MM.1S (cell line): ENCODE measurements at regions not wholly inside any gene's neighbourhood (a gene's known extent, or its start where the extent isn't known, plus 50 kb on each side); places are given as distances from the start of the nearest gene placed in this dataset.

Experiments used
- DNase-seq: peaks from one replicate; pipeline ENCODE4 v3.0.0-alpha.2; 2015
- H2AFZ ChIP-seq: fragments of 300-600 bp; sonication (generic); 2 replicates; pipeline ENCODE4 v1.6.0; 2016; ENCODE audit warnings: antibody characterized with exemption, low read length
- H3F3A ChIP-seq: fragments of 300-600 bp; sonication (generic); 2 replicates; pipeline ENCODE4 v1.6.1; 2016; ENCODE audit warnings: mild to moderate bottlenecking, antibody characterized with exemption, low read length, moderate library complexity, mixed read lengths; ENCODE audit not compliant: insufficient read depth
- H3K27ac ChIP-seq: fragments of 300-600 bp; sonication (generic); 2 replicates; pipeline ENCODE4 v1.5.1; 2016; ENCODE audit warnings: mild to moderate bottlenecking, low read length
- H3K27me3 ChIP-seq: fragments of 300-600 bp; sonication (generic); replicated peaks from 2 replicates; pipeline ENCODE4 v1.6.0; 2016; ENCODE audit warnings: low read length; ENCODE audit not compliant: insufficient read depth
- H3K36me3 ChIP-seq: fragments of 300-600 bp; sonication (generic); replicated peaks from 2 replicates; pipeline ENCODE4 v1.6.1; 2016; ENCODE audit warnings: mild to moderate bottlenecking, low read length, mixed read lengths; ENCODE audit not compliant: insufficient read depth
- H3K4me1 ChIP-seq: fragments of 300-600 bp; sonication (generic); 2 replicates; pipeline ENCODE4 v1.6.1; 2016; ENCODE audit warnings: low read length, mixed read lengths
- H3K4me2 ChIP-seq: fragments of 300-600 bp; sonication (generic); 2 replicates; pipeline ENCODE4 v1.6.0; 2016; ENCODE audit warnings: low read depth, low read length
- H3K4me3 ChIP-seq: fragments of 300-600 bp; sonication (generic); 2 replicates; pipeline ENCODE4 v1.5.1; 2016; ENCODE audit warnings: low read length, mixed read lengths
- H3K79me2 ChIP-seq: fragments of 300-600 bp; sonication (generic); 2 replicates; pipeline ENCODE4 v1.6.1; 2016; ENCODE audit warnings: mixed run types, low read length, mixed read lengths
- H3K9ac ChIP-seq: fragments of 300-600 bp; sonication (generic); 2 replicates; pipeline ENCODE4 v1.6.1; 2016; ENCODE audit warnings: low read length, mixed read lengths
- H3K9me2 ChIP-seq: fragments of 300-600 bp; sonication (generic); replicated peaks from 2 replicates; pipeline ENCODE4 v1.6.1; 2016; ENCODE audit warnings: mild to moderate bottlenecking, low read length, mixed read lengths; ENCODE audit not compliant: insufficient read depth
- H3K9me3 ChIP-seq: fragments of 300-600 bp; sonication (generic); replicated peaks from 2 replicates; pipeline ENCODE4 v1.6.1; 2016; ENCODE audit warnings: mild to moderate bottlenecking, low read length, mixed read lengths; ENCODE audit not compliant: insufficient read depth
- H4K20me1 ChIP-seq: fragments of 300-600 bp; sonication (generic); 2 replicates; pipeline ENCODE4 v1.6.1; 2016; ENCODE audit warnings: mild to moderate bottlenecking, low read length, moderate library complexity, mixed read lengths; ENCODE audit not compliant: insufficient read depth
- EZH2 ChIP-seq: fragments of 300-600 bp; sonication (generic); optimal IDR thresholded peaks from 2 replicates; pipeline ENCODE3; 2017; ENCODE audit warnings: low read depth, mild to moderate bottlenecking, antibody characterized with exemption, low read length, mixed read lengths
- EZH2phosphoT487 ChIP-seq: fragments of 300-600 bp; sonication (generic); IDR thresholded peaks from 2 replicates; pipeline ENCODE4 v1.6.1; 2018; ENCODE audit warnings: antibody characterized with exemption, low read length
- TF ChIP-seq, protein P1 (sequence below): fragments of 300-600 bp; sonication (generic); IDR thresholded peaks from 2 replicates; pipeline ENCODE4 v1.5.1; 2016; ENCODE audit warnings: antibody characterized with exemption, low read length, mixed read lengths

DNA sequence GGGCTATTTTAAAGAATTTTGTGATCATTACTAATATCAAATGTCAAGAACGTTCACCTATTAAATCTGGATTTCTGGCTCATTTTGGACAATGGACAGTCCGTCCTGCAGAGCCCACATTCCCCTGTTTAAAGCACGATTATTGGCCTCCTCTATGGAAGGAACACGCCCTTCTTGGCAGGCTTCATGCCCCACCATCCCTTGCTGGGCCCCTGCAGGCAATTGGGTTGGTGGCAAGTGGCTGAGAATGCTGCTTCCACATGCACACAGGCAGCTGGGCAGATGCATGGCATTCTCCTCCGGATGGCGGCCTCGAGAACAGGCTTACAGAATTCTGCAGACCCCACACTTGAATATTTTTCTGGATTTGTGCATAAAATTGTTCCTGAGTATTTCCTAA is 305.8 kb upstream of the MKI67 start:
- no peaks in the 10 kb centered on the region for H3K4me1 ChIP-seq
- no peaks in the 10 kb centered on the region for H3K36me3 ChIP-seq
- H3K9ac ChIP-seq = no peak overlapping the region
- no peaks in the 10 kb centered on the region for H4K20me1 ChIP-seq
- no peak overlapping the region for H3K4me2 ChIP-seq
- TF ChIP-seq, protein P1, sequence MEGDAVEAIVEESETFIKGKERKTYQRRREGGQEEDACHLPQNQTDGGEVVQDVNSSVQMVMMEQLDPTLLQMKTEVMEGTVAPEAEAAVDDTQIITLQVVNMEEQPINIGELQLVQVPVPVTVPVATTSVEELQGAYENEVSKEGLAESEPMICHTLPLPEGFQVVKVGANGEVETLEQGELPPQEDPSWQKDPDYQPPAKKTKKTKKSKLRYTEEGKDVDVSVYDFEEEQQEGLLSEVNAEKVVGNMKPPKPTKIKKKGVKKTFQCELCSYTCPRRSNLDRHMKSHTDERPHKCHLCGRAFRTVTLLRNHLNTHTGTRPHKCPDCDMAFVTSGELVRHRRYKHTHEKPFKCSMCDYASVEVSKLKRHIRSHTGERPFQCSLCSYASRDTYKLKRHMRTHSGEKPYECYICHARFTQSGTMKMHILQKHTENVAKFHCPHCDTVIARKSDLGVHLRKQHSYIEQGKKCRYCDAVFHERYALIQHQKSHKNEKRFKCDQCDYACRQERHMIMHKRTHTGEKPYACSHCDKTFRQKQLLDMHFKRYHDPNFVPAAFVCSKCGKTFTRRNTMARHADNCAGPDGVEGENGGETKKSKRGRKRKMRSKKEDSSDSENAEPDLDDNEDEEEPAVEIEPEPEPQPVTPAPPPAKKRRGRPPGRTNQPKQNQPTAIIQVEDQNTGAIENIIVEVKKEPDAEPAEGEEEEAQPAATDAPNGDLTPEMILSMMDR = no peak
- TF ChIP-seq EZH2 (no peak), EZH2phosphoT487 (no peak)
- H3F3A ChIP-seq = no peaks in the 10 kb centered on the region
- H3K27me3 ChIP-seq = peaks cover 21% of the 10 kb centered on the region; the same call in 1 of the 2 replicates
- H3K79me2 ChIP-seq = no peaks in the 10 kb centered on the region
- no peak overlapping the region for H3K27ac ChIP-seq
- DNase-seq = no peak
- H3K4me3 ChIP-seq = no peak overlapping the region
- no peak overlapping the region for H2AFZ ChIP-seq
- no peaks in the 10 kb centered on the region for H3K9me3 ChIP-seq
- no peaks in the 10 kb centered on the region for H3K9me2 ChIP-seq

DNA sequence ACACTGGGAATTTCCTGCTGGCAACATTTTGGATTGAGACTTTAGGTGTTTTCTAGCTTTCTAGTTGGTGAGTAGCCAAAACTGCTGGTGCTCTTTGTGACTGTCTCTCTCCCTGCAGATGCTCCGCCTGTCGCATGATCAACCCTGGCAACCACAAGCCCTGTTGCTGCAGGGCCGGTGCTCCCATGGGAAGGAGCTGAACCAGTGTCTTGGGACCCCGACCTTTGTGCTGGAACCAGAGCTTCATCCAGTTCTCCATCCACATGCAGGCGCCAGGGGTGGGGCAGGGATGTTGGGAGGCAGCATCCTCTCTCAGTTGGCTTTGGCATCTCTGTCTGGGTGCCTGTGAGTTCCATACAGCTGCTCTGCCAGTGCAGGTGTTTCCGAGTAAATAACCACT is 306.2 kb upstream of the MKI67 start:
- H3K27me3 ChIP-seq = peaks cover 21% of the 10 kb centered on the region; the same call in 1 of the 2 replicates
- TF ChIP-seq EZH2phosphoT487 (no peak), EZH2 (no peak)
- TF ChIP-seq, protein P1 = no peak
- no peaks in the 10 kb centered on the region for H3K9me2 ChIP-seq
- H3K4me2 ChIP-seq = no peak overlapping the region
- H3K9ac ChIP-seq = no peak overlapping the region
- no peak overlapping the region for H3K4me3 ChIP-seq
- no peaks in the 10 kb centered on the region for H3K79me2 ChIP-seq
- no peaks in the 10 kb centered on the region for H3K9me3 ChIP-seq
- no peak overlapping the region for H2AFZ ChIP-seq
- H3F3A ChIP-seq = no peaks in the 10 kb centered on the region
- no peaks in the 10 kb centered on the region for H3K4me1 ChIP-seq
- DNase-seq = no peak
- no peak overlapping the region for H3K27ac ChIP-seq
- no peaks in the 10 kb centered on the region for H4K20me1 ChIP-seq
- H3K36me3 ChIP-seq = no peaks in the 10 kb centered on the region

DNA sequence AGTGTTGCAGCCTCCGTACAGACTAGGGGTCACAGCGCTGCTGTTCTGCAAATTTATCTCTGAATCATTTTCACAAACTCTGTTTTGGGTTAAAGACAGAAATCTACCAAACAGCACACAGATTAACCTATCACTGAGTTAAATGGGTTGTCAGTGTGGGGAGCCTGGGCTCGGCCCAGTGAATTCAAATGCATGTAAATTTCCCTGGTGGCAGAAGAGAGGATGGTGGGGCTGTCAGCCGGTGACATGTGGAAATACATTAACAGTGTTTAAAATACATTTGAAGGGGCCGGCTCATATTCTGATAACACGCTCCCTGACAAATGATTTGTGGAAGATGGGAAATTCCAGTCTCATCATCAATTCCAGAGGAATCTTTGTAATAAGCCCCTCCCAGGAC is 309.6 kb upstream of the MKI67 start:
- H3K36me3 ChIP-seq = no peaks in the 10 kb centered on the region
- no peaks in the 10 kb centered on the region for H3K9me2 ChIP-seq
- H3K27me3 ChIP-seq = 0 out of 2 replicates have a peak, but pooled peaks cover 8% of the 10 kb centered on the region
- no peak overlapping the region for H3K4me3 ChIP-seq
- no peaks in the 10 kb centered on the region for H3K4me1 ChIP-seq
- H3K9ac ChIP-seq = no peak overlapping the region
- H4K20me1 ChIP-seq = no peaks in the 10 kb centered on the region
- no peak overlapping the region for H3K4me2 ChIP-seq
- TF ChIP-seq EZH2phosphoT487 (no peak), EZH2 (no peak)
- TF ChIP-seq, protein P1 = no peak
- no peaks in the 10 kb centered on the region for H3K79me2 ChIP-seq
- no peaks in the 10 kb centered on the region for H3K9me3 ChIP-seq
- no peak overlapping the region for H2AFZ ChIP-seq
- DNase-seq = no peak
- no peak overlapping the region for H3K27ac ChIP-seq
- H3F3A ChIP-seq = no peaks in the 10 kb centered on the region
